ENCODE measurements at regions not wholly inside any gene's neighbourhood (a gene's known extent, or its start where the extent isn't known, plus 50 kb on each side); places are given as distances from the start of the nearest gene placed in this dataset.

- FAIRE-seq, result no peak
- Histone ChIP-seq H3K9me3 (replicated peaks; ENCODE audit: control insufficient read depth, insufficient read depth, low read length) (no peaks in the 10 kb centered on the region), H3K4me3 (replicated peaks in 1 of 3; ENCODE audit: insufficient read depth in 1 of 3, low read depth in 1 of 3, low read length in 3 of 3) (no peak overlapping the region), H3K27me3 (ENCODE audit: control insufficient read depth in 2 of 2, insufficient read depth in 2 of 2, low read length in 2 of 2) (peaks cover 0 to 3% of the 10 kb centered on the region in 2 experiments), H3K4me1 (ENCODE audit: control insufficient read depth, extremely low read depth, insufficient read depth, low read length) (no peaks in the 10 kb centered on the region), H3K36me3 (ENCODE audit: control insufficient read depth in 2 of 2, extremely low read depth in 1 of 2, insufficient read depth in 2 of 2, low read length in 2 of 2) (no peaks in the 10 kb centered on the region), H4K20me1 (replicated peaks; ENCODE audit: control insufficient read depth, extremely low read depth, insufficient read depth, low read length) (no peaks in the 10 kb centered on the region), H3K9ac (replicated peaks; ENCODE audit: extremely low read depth, insufficient read depth, low read length) (no peak overlapping the region), H2AFZ (ENCODE audit: low read depth, low read length) (no peak overlapping the region), H3K4me2 (ENCODE audit: insufficient read depth, low read length) (no peak overlapping the region), H3K9me1 (replicated peaks; ENCODE audit: control insufficient read depth, extremely low read depth, insufficient read depth, low read length) (no peaks in the 10 kb centered on the region), H3K79me2 (ENCODE audit: control insufficient read depth, insufficient read depth, low read length) (no peaks in the 10 kb centered on the region), H3K27ac (ENCODE audit: insufficient read depth, low read depth, low read length) (no peak overlapping the region)
- intact Hi-C loops (cut with micrococcal nuclease), result no loop called here
- ChIA-PET POLR2A (no interaction called here), CTCF (interaction anchor here (1.3 kb wide), 1 partner anchor 210 kb away, joined by 3 read pairs; no protein-coding TSS in a partner anchor)
- BruUV-seq (replicated peaks), result no TSS peak
- dilution Hi-C loops (cut with MboI; ENCODE audit: extremely low pct_ligation_motif_present, low sequenced_read_pairs), result no loop called here
- TF ChIP-seq EZH2 (IDR thresholded peaks at IDR 0.05; ENCODE audit: borderline replicate concordance, low read depth, low read length, severe bottlenecking), result no peak
- TF ChIP-seq MYC (IDR thresholded peaks at IDR 0.05; ENCODE audit: low read depth, low read length), result no peak
- TF ChIP-seq MAX (IDR thresholded peaks at IDR 0.05; ENCODE audit: insufficient read depth, insufficient read length), result no peak
- TF ChIP-seq POLR2A (IDR thresholded peaks at IDR 0.05; ENCODE audit: low read depth, low read length), result no peak
- TF ChIP-seq FOS (IDR thresholded peaks at IDR 0.05; ENCODE audit: borderline replicate concordance, insufficient read depth, low read length), result no peak
- TF ChIP-seq, protein P1, sequence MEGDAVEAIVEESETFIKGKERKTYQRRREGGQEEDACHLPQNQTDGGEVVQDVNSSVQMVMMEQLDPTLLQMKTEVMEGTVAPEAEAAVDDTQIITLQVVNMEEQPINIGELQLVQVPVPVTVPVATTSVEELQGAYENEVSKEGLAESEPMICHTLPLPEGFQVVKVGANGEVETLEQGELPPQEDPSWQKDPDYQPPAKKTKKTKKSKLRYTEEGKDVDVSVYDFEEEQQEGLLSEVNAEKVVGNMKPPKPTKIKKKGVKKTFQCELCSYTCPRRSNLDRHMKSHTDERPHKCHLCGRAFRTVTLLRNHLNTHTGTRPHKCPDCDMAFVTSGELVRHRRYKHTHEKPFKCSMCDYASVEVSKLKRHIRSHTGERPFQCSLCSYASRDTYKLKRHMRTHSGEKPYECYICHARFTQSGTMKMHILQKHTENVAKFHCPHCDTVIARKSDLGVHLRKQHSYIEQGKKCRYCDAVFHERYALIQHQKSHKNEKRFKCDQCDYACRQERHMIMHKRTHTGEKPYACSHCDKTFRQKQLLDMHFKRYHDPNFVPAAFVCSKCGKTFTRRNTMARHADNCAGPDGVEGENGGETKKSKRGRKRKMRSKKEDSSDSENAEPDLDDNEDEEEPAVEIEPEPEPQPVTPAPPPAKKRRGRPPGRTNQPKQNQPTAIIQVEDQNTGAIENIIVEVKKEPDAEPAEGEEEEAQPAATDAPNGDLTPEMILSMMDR (IDR thresholded peaks at IDR 0.05; ENCODE audit: extremely low read depth in 1 of 2, insufficient read depth in 1 of 2, low read depth in 1 of 2, low read length in 2 of 2), result no peak
- TF ChIP-seq JUN (IDR thresholded peaks at IDR 0.05; ENCODE audit: borderline replicate concordance, insufficient read depth, insufficient read length, low read depth), result no peak
- no peak for TF ChIP-seq GATA2 (IDR thresholded peaks at IDR 0.05; ENCODE audit: insufficient read depth, insufficient read length, low read depth, low read length)
- no peak for TF ChIP-seq POLR2AphosphoS5 (IDR thresholded peaks at IDR 0.05; ENCODE audit: insufficient read depth, low read depth, low read length)
- no peak for DNase-seq (ENCODE audit: low read depth, low spot score)
These were observed 232.5 kb upstream of the POU1F1 start for GRCh38 chr3:87508921-87509320.
